ENCODE measurements at regions not wholly inside any gene's neighbourhood (a gene's known extent, or its start where the extent isn't known, plus 50 kb on each side); places are given as distances from the start of the nearest gene placed in this dataset.

- Mint-ChIP-seq H3K4me3 (no peak overlapping the region), H3K4me1 (peaks cover 34% of the 10 kb centered on the region), H3K9me3 (peaks cover 3% of the 10 kb centered on the region; the same call in 1 of the 3 replicates), H3K27ac (peak overlapping the region; percentile 8; the same call in 1 of the 2 replicates), H3K27me3 (ENCODE audit: insufficient read depth, low read depth, poor library complexity) (no peaks in the 10 kb centered on the region), H3K36me3 (ENCODE audit: low read depth) (no peaks in the 10 kb centered on the region)
- Histone ChIP-seq H3K36me3 (ENCODE audit: insufficient read depth) (no peaks in the 10 kb centered on the region), H3K4me2 (peak overlapping the region; percentile 42), H3K9me2 (ENCODE audit: insufficient read depth) (no peaks in the 10 kb centered on the region), H3F3A (replicated peaks; ENCODE audit: low read depth) (no peaks in the 10 kb centered on the region), H2AFZ (no peak overlapping the region), H3K79me2 (replicated peaks; ENCODE audit: insufficient read depth) (no peaks in the 10 kb centered on the region), H3K4me3 (no peak overlapping the region), H3K4me1 (ENCODE audit: insufficient read depth) (peaks cover 27% of the 10 kb centered on the region), H4K20me1 (replicated peaks; ENCODE audit: insufficient read depth) (no peaks in the 10 kb centered on the region), H3K27ac (ENCODE audit: low read depth) (no peak overlapping the region), H3K27me3 (ENCODE audit: insufficient read depth) (no peaks in the 10 kb centered on the region)
- ATAC-seq (peak; percentile 55), DNase-seq (ENCODE audit: low spot score) (peak; percentile 17)
- no peak for TF ChIP-seq POLR2AphosphoS5 (IDR thresholded peaks at IDR 0.05; ENCODE audit: low read depth)
- TF ChIP-seq, protein P1, sequence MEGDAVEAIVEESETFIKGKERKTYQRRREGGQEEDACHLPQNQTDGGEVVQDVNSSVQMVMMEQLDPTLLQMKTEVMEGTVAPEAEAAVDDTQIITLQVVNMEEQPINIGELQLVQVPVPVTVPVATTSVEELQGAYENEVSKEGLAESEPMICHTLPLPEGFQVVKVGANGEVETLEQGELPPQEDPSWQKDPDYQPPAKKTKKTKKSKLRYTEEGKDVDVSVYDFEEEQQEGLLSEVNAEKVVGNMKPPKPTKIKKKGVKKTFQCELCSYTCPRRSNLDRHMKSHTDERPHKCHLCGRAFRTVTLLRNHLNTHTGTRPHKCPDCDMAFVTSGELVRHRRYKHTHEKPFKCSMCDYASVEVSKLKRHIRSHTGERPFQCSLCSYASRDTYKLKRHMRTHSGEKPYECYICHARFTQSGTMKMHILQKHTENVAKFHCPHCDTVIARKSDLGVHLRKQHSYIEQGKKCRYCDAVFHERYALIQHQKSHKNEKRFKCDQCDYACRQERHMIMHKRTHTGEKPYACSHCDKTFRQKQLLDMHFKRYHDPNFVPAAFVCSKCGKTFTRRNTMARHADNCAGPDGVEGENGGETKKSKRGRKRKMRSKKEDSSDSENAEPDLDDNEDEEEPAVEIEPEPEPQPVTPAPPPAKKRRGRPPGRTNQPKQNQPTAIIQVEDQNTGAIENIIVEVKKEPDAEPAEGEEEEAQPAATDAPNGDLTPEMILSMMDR (conservative IDR thresholded peaks at IDR 0.05; ENCODE audit: low read depth in 2 of 2), result no peak
- no peak for TF ChIP-seq EZH2phosphoT487 (IDR thresholded peaks at IDR 0.05; ENCODE audit: unreplicated experiment)
- no peak for TF ChIP-seq JUNB (IDR thresholded peaks at IDR 0.05; ENCODE audit: unreplicated experiment)
Observed at GRCh38 chr3:107283948-107284347, 93.3 kb upstream of the CCDC54 start.

DNA sequence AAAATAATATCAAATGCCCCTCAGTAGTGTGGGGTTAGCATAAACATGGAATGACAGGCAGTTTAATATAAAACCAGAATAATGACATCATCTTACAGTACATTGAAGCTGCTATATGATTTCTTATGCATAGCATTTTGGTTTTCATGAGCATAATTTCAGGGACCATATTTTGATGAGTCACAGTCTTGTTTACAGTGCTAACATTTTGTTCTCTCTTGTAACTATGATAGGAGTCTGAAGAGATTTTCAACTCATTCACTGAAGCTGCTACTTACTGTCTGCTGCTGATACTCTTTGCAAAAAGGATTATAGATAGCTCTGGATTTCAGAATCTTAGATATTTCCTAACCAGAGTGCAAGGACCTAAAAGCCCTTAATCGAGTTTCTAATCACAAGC is 92.6 kb upstream of the CCDC54 start:
- H3K4me2 ChIP-seq, result peak overlapping the region; percentile 42
- Mint-ChIP-seq H3K4me1 (peaks cover 34% of the 10 kb centered on the region), H3K36me3 (ENCODE audit: low read depth) (no peaks in the 10 kb centered on the region), H3K27me3 (ENCODE audit: insufficient read depth, low read depth, poor library complexity) (no peaks in the 10 kb centered on the region), H3K9me3 (peaks cover 3% of the 10 kb centered on the region; the same call in 1 of the 3 replicates), H3K4me3 (no peak overlapping the region), H3K27ac (no peak overlapping the region; the same call in 1 of the 2 replicates)
- H4K20me1 ChIP-seq (replicated peaks; ENCODE audit: insufficient read depth), result no peaks in the 10 kb centered on the region
- no peaks in the 10 kb centered on the region for H3K9me2 ChIP-seq (ENCODE audit: insufficient read depth)
- H2AFZ ChIP-seq, result no peak overlapping the region
- peaks cover 27% of the 10 kb centered on the region for H3K4me1 ChIP-seq (ENCODE audit: insufficient read depth)
- DNase-seq (ENCODE audit: low spot score) (no peak), ATAC-seq (no peak)
- H3K27ac ChIP-seq (ENCODE audit: low read depth), result no peak overlapping the region
- no peak overlapping the region for H3K4me3 ChIP-seq
- H3F3A ChIP-seq (replicated peaks; ENCODE audit: low read depth), result no peaks in the 10 kb centered on the region
- H3K79me2 ChIP-seq (replicated peaks; ENCODE audit: insufficient read depth), result no peaks in the 10 kb centered on the region
- no peaks in the 10 kb centered on the region for H3K27me3 ChIP-seq (ENCODE audit: insufficient read depth)
- H3K36me3 ChIP-seq (ENCODE audit: insufficient read depth), result no peaks in the 10 kb centered on the region
- TF ChIP-seq ZNF114 (CRISPR knock-in tag; IDR thresholded peaks at IDR 0.05), result no peak
- no peak for TF ChIP-seq JUNB (IDR thresholded peaks at IDR 0.05; ENCODE audit: unreplicated experiment)
- TF ChIP-seq STAT1 (IDR thresholded peaks at IDR 0.05; ENCODE audit: unreplicated experiment), result no peak
- TF ChIP-seq, protein P1 (conservative IDR thresholded peaks at IDR 0.05; ENCODE audit: low read depth in 2 of 2), result no peak
- no peak for TF ChIP-seq POLR2AphosphoS5 (IDR thresholded peaks at IDR 0.05; ENCODE audit: low read depth)
- TF ChIP-seq ZNF331 (CRISPR knock-in tag; IDR thresholded peaks at IDR 0.05; ENCODE audit: low read depth), result no peak
- no peak for TF ChIP-seq REST (IDR thresholded peaks at IDR 0.05; ENCODE audit: unreplicated experiment)
- no peak for TF ChIP-seq EZH2 (IDR thresholded peaks at IDR 0.05; ENCODE audit: low read depth, unreplicated experiment)

Data from GM23338 (cell line).